ENCODE measurements at regions not wholly inside any gene's neighbourhood (a gene's known extent, or its start where the extent isn't known, plus 50 kb on each side); places are given as distances from the start of the nearest gene placed in this dataset.

DNA sequence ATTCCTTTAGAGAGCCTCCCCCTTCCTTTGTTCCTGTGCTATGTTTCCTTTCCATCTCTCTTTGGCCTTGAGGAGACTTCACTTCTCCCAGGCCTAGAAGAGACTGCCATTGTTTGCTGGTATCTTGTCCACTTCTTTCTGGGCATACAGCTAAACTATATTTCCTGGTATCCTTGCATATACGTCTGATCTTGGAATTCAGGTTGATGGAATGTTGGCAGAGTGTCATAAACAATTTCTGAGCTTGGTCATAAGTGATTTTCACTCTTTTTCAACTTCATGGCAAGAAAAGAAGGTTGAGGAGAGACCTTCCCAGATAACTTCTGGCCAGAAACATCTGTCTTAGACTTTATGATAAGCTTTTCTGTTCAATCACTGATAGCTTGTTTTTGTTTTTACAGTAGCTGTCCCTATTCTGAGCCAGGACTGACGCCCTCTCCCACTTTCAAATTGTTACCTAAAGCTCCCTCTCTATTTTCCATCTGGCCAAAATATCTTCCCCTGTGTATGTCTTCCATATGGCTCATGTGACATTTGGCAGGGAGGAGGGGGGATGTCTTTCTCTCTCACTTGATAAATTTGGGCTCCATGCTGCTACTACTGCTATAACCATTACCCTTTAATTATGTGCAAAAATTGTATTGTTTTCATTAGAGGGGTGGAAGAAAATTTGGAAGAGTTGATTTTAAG, 457.0 kb downstream of the ADAMTS20 start:
- TF ChIP-seq, protein P1, sequence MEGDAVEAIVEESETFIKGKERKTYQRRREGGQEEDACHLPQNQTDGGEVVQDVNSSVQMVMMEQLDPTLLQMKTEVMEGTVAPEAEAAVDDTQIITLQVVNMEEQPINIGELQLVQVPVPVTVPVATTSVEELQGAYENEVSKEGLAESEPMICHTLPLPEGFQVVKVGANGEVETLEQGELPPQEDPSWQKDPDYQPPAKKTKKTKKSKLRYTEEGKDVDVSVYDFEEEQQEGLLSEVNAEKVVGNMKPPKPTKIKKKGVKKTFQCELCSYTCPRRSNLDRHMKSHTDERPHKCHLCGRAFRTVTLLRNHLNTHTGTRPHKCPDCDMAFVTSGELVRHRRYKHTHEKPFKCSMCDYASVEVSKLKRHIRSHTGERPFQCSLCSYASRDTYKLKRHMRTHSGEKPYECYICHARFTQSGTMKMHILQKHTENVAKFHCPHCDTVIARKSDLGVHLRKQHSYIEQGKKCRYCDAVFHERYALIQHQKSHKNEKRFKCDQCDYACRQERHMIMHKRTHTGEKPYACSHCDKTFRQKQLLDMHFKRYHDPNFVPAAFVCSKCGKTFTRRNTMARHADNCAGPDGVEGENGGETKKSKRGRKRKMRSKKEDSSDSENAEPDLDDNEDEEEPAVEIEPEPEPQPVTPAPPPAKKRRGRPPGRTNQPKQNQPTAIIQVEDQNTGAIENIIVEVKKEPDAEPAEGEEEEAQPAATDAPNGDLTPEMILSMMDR (IDR thresholded peaks at IDR 0.05), result no peak
- no peaks in the 10 kb centered on the region for H3K4me1 ChIP-seq
- no peaks in the 10 kb centered on the region for H3K27me3 ChIP-seq
- no peak overlapping the region for H3K27ac ChIP-seq
- H3K36me3 ChIP-seq, result no peaks in the 10 kb centered on the region
- DNase-seq, result no peak
- intact Hi-C loops (cut with DNase I), result no loop called here
- H3K4me3 ChIP-seq, result no peak overlapping the region
- H3K9me3 ChIP-seq, result no peaks in the 10 kb centered on the region
- H3K9ac ChIP-seq (ENCODE audit: low read depth in 2 of 2, low read length in 2 of 2), result no peak overlapping the region

DNA sequence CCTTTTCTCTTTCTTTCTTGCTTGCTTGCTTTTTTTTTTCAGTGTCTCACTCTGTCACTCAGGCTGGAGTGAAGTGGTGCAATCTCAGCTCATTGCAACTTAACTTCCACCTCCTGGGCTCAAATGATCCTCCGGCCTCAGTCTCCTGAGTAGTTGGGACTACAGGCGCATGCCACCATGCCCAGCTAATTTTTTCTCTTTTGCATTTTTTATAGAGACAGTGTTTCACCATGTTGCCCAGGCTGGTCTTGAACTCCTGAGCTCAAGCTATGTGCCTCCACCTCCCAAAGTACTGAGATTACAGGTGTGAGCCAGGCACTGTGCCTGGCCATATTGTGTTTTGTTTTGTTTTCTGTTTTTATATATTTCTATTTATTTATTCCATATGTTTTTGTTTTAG, 461.0 kb downstream of the ADAMTS20 start:
- Histone ChIP-seq H3K27ac (no peak overlapping the region), H3K9ac (ENCODE audit: low read depth in 2 of 2, low read length in 2 of 2) (no peak overlapping the region), H3K4me1 (no peaks in the 10 kb centered on the region), H3K27me3 (no peaks in the 10 kb centered on the region), H3K4me3 (no peak overlapping the region), H3K36me3 (no peaks in the 10 kb centered on the region), H3K9me3 (no peaks in the 10 kb centered on the region)
- TF ChIP-seq, protein P1 (IDR thresholded peaks at IDR 0.05), result no peak
- intact Hi-C loops (cut with DNase I), result no loop called here
- no peak for DNase-seq

DNA sequence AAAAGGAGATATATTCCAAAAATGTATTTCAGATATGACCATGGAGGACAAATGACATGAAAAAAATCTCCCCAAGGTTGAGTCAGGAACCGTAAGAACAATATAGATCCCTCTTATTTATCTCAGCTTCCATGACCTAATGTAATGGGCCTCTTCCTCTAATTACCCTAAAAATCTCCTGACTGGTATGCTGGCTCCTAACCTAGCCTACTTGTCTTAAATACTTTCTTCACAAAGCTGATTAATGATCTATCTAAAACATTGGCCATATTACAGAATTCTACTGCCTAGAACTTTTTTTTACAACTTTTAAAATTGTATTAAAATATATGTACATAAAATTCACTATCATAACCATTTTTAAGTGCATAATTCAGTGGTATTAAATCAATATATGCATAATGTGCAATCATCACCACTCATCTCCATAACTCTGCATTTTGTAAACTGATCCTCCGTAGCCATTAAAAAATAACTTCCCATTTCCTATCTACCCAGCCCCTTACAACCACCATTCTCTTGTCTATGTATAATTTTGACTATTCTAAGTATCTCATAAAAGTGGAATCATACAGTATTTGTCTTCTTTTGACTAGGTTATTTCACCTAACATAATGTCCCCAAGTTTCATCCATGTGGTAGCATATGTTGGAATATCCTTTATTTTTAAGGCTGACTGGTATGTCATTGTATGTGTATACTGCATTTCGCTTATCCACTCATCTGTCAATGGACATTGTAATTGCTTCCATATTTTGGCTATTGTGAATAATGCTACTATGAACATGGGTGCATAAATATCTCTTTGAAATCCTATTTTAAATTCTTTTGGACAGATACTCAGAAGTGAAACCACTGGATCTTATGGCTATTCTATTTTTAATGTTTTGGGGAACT, 464.6 kb downstream of the ADAMTS20 start:
- no peak overlapping the region for H3K27ac ChIP-seq
- no peak overlapping the region for H3K4me3 ChIP-seq
- TF ChIP-seq, protein P1 (IDR thresholded peaks at IDR 0.05), result no peak
- intact Hi-C loops (cut with DNase I), result no loop called here
- H3K9ac ChIP-seq (ENCODE audit: low read depth in 2 of 2, low read length in 2 of 2), result no peak overlapping the region
- H3K9me3 ChIP-seq, result no peaks in the 10 kb centered on the region
- H3K4me1 ChIP-seq, result no peaks in the 10 kb centered on the region
- no peaks in the 10 kb centered on the region for H3K36me3 ChIP-seq
- no peak for DNase-seq
- no peaks in the 10 kb centered on the region for H3K27me3 ChIP-seq

DNA sequence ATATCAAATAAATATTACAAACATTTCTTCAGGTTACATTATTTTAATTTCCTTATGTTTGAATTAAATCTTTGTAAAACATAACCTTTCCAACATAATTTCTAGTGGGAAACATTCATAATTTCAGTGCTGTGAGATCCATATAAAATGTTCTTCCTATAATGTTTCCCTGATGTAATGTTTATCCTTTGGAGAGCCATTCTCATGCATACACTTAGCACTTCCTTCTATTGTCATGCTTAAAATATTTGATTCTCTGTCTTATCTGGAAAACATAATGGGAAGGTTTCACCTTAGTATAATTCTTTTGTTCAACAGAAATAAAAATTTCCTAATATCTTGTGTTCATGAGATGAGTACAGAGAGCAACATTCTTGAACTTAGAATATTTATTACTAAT, 472.5 kb downstream of the ADAMTS20 start:
- Histone ChIP-seq H3K27me3 (no peaks in the 10 kb centered on the region), H3K4me3 (no peak overlapping the region), H3K27ac (no peak overlapping the region), H3K4me1 (no peaks in the 10 kb centered on the region), H3K9ac (ENCODE audit: low read depth in 2 of 2, low read length in 2 of 2) (no peak overlapping the region), H3K9me3 (no peaks in the 10 kb centered on the region), H3K36me3 (no peaks in the 10 kb centered on the region)
- TF ChIP-seq, protein P1 (IDR thresholded peaks at IDR 0.05), result no peak
- no peak for DNase-seq
- intact Hi-C loops (cut with DNase I), result no loop called here

DNA sequence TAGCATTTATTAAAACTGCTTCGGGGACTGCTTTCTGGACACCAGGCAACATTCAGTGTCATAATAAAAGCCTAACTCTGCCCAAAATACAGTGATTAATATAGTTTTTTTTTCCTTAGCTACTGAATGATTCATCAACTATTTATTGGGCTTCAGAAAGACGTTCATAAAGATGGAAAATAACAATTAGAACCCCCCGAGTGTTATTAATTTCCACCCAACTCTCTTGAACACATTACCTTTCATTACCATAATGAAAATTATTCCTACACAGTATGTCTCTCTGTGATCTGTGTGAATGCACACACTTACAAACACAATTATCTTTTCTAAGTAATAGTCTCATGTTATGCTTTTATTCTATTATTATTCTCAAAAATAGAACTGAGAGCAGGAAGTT, 473.0 kb downstream of the ADAMTS20 start:
- Histone ChIP-seq H3K4me3 (no peak overlapping the region), H3K36me3 (no peaks in the 10 kb centered on the region), H3K9ac (ENCODE audit: low read depth in 2 of 2, low read length in 2 of 2) (no peak overlapping the region), H3K9me3 (no peaks in the 10 kb centered on the region), H3K4me1 (no peaks in the 10 kb centered on the region), H3K27ac (no peak overlapping the region), H3K27me3 (no peaks in the 10 kb centered on the region)
- TF ChIP-seq, protein P1 (IDR thresholded peaks at IDR 0.05), result no peak
- DNase-seq, result no peak
- intact Hi-C loops (cut with DNase I), result no loop called here
